ENCODE measurements at regions not wholly inside any gene's neighbourhood (a gene's known extent, or its start where the extent isn't known, plus 50 kb on each side); places are given as distances from the start of the nearest gene placed in this dataset.

- Histone ChIP-seq H3K27ac (no peak overlapping the region), H3K9me3 (no peaks in the 10 kb centered on the region), H3K36me3 (no peaks in the 10 kb centered on the region), H3K4me3 (no peak overlapping the region), H3K4me1 (no peaks in the 10 kb centered on the region), H3K27me3 (no peaks in the 10 kb centered on the region)
- WGBS, 2 donors (ENCODE audit: low coverage in 1 of 2) = 83% methylated on average over 2 of the region's 2 CpGs; no CpG with 5 or more reads in 1 of the 2 donors
- TF ChIP-seq POLR2AphosphoS5 (IDR thresholded peaks at IDR 0.05) = no peak
- TF ChIP-seq EP300 (IDR thresholded peaks at IDR 0.05; ENCODE audit: low read depth) = no peak
- TF ChIP-seq, protein P1, sequence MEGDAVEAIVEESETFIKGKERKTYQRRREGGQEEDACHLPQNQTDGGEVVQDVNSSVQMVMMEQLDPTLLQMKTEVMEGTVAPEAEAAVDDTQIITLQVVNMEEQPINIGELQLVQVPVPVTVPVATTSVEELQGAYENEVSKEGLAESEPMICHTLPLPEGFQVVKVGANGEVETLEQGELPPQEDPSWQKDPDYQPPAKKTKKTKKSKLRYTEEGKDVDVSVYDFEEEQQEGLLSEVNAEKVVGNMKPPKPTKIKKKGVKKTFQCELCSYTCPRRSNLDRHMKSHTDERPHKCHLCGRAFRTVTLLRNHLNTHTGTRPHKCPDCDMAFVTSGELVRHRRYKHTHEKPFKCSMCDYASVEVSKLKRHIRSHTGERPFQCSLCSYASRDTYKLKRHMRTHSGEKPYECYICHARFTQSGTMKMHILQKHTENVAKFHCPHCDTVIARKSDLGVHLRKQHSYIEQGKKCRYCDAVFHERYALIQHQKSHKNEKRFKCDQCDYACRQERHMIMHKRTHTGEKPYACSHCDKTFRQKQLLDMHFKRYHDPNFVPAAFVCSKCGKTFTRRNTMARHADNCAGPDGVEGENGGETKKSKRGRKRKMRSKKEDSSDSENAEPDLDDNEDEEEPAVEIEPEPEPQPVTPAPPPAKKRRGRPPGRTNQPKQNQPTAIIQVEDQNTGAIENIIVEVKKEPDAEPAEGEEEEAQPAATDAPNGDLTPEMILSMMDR (IDR thresholded peaks at IDR 0.05) = no peak
- no peak for TF ChIP-seq POLR2A (IDR thresholded peaks at IDR 0.05)
- in situ Hi-C loops (cut with MboI; ENCODE audit: low pct_ligation_motif_present in 1 of 4, low pct_unique_long_range_greater_than_20kb in 1 of 4, low sequenced_read_pairs in 3 of 4) = no loop called here
- intact Hi-C loops (cut with DNase I; ENCODE audit: low total_unique reads) = no loop called here
- no peak for DNase-seq
These were observed 191.7 kb upstream of the STK17B start for GRCh38 chr2:196362973-196363549.

GRCh38 chr2:196365145-196365544 lies 193.8 kb upstream of the STK17B start:
- in situ Hi-C loops (cut with MboI; ENCODE audit: low pct_ligation_motif_present in 1 of 4, low pct_unique_long_range_greater_than_20kb in 1 of 4, low sequenced_read_pairs in 3 of 4) (no loop called here), intact Hi-C loops (cut with DNase I; ENCODE audit: low total_unique reads) (no loop called here)
- H3K4me1 ChIP-seq = no peaks in the 10 kb centered on the region
- TF ChIP-seq, protein P1 (IDR thresholded peaks at IDR 0.05) = no peak
- no peak for DNase-seq
- no peak overlapping the region for H3K4me3 ChIP-seq
- H3K27ac ChIP-seq = no peak overlapping the region
- no peaks in the 10 kb centered on the region for H3K27me3 ChIP-seq
- H3K36me3 ChIP-seq = no peaks in the 10 kb centered on the region
- 67 to 78% methylated on average over 3 of the region's 3 CpGs for WGBS, 2 donors (ENCODE audit: low coverage in 1 of 2)
- H3K9me3 ChIP-seq = no peaks in the 10 kb centered on the region

DNA sequence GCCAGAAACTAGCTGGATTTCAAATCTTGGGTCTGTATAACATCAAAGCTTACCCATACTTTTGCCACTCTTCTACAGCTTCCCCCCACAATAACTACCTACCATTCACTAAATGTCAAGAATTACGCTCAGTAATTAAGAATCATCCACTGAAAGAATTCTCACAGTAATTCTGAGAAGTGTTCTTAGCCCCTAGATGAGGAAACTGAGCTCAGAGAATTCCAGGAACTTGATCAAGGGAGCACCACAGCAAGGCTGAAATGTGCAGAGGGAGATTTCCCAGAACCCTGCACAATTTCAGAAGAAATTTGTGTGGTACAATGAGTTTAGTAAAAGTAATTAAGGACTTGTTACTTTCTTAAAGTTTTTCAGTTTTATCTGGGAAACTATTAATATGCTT lies 194.5 kb upstream of the STK17B start:
- intact Hi-C loops (cut with DNase I; ENCODE audit: low total_unique reads) = no loop called here
- Histone ChIP-seq H3K36me3 (no peaks in the 10 kb centered on the region), H3K4me3 (no peak overlapping the region), H3K4me1 (no peaks in the 10 kb centered on the region), H3K27ac (no peak overlapping the region), H3K27me3 (no peaks in the 10 kb centered on the region), H3K9me3 (no peaks in the 10 kb centered on the region)
- TF ChIP-seq EP300 (IDR thresholded peaks at IDR 0.05; ENCODE audit: low read depth) (no peak), POLR2A (IDR thresholded peaks at IDR 0.05) (no peak), POLR2AphosphoS5 (IDR thresholded peaks at IDR 0.05) (no peak)
- TF ChIP-seq, protein P1 (IDR thresholded peaks at IDR 0.05) = no peak
- DNase-seq = no peak
- in situ Hi-C loops (cut with MboI; ENCODE audit: low pct_ligation_motif_present in 1 of 4, low pct_unique_long_range_greater_than_20kb in 1 of 4, low sequenced_read_pairs in 3 of 4) = no loop called here
- WGBS, 2 donors (ENCODE audit: low coverage in 1 of 2) = 84% methylated on average over 1 of the region's 1 CpG; no CpG with 5 or more reads in 1 of the 2 donors

GRCh38 chr2:196367633-196368032 lies 196.3 kb upstream of the STK17B start:
- WGBS, 2 donors (ENCODE audit: low coverage in 1 of 2) = 94 to 97% methylated on average over 4 of the region's 4 CpGs
- TF ChIP-seq, protein P1 (IDR thresholded peaks at IDR 0.05) = no peak
- in situ Hi-C loops (cut with MboI; ENCODE audit: low pct_ligation_motif_present in 1 of 4, low pct_unique_long_range_greater_than_20kb in 1 of 4, low sequenced_read_pairs in 3 of 4) = no loop called here

More at GRCh38 chr2:196367633-196368032, 196.3 kb upstream of the STK17B start:
- Histone ChIP-seq H3K4me3 (no peak overlapping the region), H3K36me3 (no peaks in the 10 kb centered on the region), H3K27me3 (no peaks in the 10 kb centered on the region), H3K4me1 (peaks cover 2 to 6% (median 4%) of the 10 kb centered on the region in 4 donors), H3K9me3 (no peaks in the 10 kb centered on the region), H3K27ac (no peak overlapping the region)
- no peak for DNase-seq
- intact Hi-C loops (cut with DNase I; ENCODE audit: low total_unique reads) = no loop called here

All from transverse colon (tissue), 4 donors.